Neuron (in vitro differentiated cells): ENCODE measurements at regions not wholly inside any gene's neighbourhood (a gene's known extent, or its start where the extent isn't known, plus 50 kb on each side); places are given as distances from the start of the nearest gene placed in this dataset.

ENCODE experiments used
- H2AFZ ChIP-seq: one replicate; pipeline ENCODE4 v1.6.1; 2013; ENCODE audit warnings: low read depth, mild to moderate bottlenecking, inconsistent platforms, low read length, moderate library complexity
- H3K27me3 ChIP-seq: one replicate; pipeline ENCODE4 v1.6.1; 2013; ENCODE audit warnings: low read length; ENCODE audit not compliant: insufficient read depth
- H3K36me3 ChIP-seq: one replicate; pipeline ENCODE4 v1.6.1; 2013; ENCODE audit warnings: low read length; ENCODE audit not compliant: insufficient read depth
- H3K4me1 ChIP-seq: one replicate; pipeline ENCODE4 v1.6.1; 2013; ENCODE audit warnings: low read length; ENCODE audit not compliant: insufficient read depth
- H3K4me3 ChIP-seq: 2 replicates; pipeline ENCODE4 v1.5.1; 2013; ENCODE audit warnings: mild to moderate bottlenecking, low read length, moderate library complexity
- H3K9me3 ChIP-seq: one replicate; pipeline ENCODE4 v1.6.1; 2013; ENCODE audit warnings: low read length

GRCh38 chr2:195606179-195606578 lies 50.8 kb upstream of the SLC39A10 start:
- H3K36me3 ChIP-seq: no peaks in the 10 kb centered on the region
- no peak overlapping the region for H3K4me3 ChIP-seq
- H3K9me3 ChIP-seq: no peaks in the 10 kb centered on the region
- no peak overlapping the region for H2AFZ ChIP-seq
- H3K4me1 ChIP-seq: no peaks in the 10 kb centered on the region
- no peaks in the 10 kb centered on the region for H3K27me3 ChIP-seq

- Histone ChIP-seq H3K9me3 (no peaks in the 10 kb centered on the region), H3K36me3 (no peaks in the 10 kb centered on the region), H3K27me3 (no peaks in the 10 kb centered on the region), H3K4me3 (no peak overlapping the region), H2AFZ (no peak overlapping the region), H3K4me1 (no peaks in the 10 kb centered on the region)
Observed at GRCh38 chr2:195604706-195605105, 52.3 kb upstream of the SLC39A10 start.

- Histone ChIP-seq H3K36me3 (no peaks in the 10 kb centered on the region), H3K9me3 (no peaks in the 10 kb centered on the region), H3K4me1 (no peaks in the 10 kb centered on the region)
Observed at GRCh38 chr2:195603998-195604397, 53.0 kb upstream of the SLC39A10 start.

GRCh38 chr2:195603408-195603807 lies 53.6 kb upstream of the SLC39A10 start:
- no peaks in the 10 kb centered on the region for H3K4me1 ChIP-seq
- H3K4me3 ChIP-seq: no peak overlapping the region
- H2AFZ ChIP-seq: no peak overlapping the region
- no peaks in the 10 kb centered on the region for H3K36me3 ChIP-seq
- H3K27me3 ChIP-seq: no peaks in the 10 kb centered on the region
- no peaks in the 10 kb centered on the region for H3K9me3 ChIP-seq

More at GRCh38 chr2:195603998-195604397, 53.0 kb upstream of the SLC39A10 start:
- no peak overlapping the region for H3K4me3 ChIP-seq
- H2AFZ ChIP-seq: no peak overlapping the region
- H3K27me3 ChIP-seq: no peaks in the 10 kb centered on the region

- H3K4me3 ChIP-seq: no peak overlapping the region
- H2AFZ ChIP-seq: no peak overlapping the region
- H3K27me3 ChIP-seq: no peaks in the 10 kb centered on the region
- no peaks in the 10 kb centered on the region for H3K36me3 ChIP-seq
- no peaks in the 10 kb centered on the region for H3K9me3 ChIP-seq
- H3K4me1 ChIP-seq: no peaks in the 10 kb centered on the region
Observed at GRCh38 chr2:195602687-195603086, 54.3 kb upstream of the SLC39A10 start.

- no peaks in the 10 kb centered on the region for H3K9me3 ChIP-seq
- no peaks in the 10 kb centered on the region for H3K27me3 ChIP-seq
- H3K36me3 ChIP-seq: no peaks in the 10 kb centered on the region
- H2AFZ ChIP-seq: no peak overlapping the region
- H3K4me3 ChIP-seq: no peak overlapping the region
- no peaks in the 10 kb centered on the region for H3K4me1 ChIP-seq
Observed at GRCh38 chr2:195601361-195601760, 55.7 kb upstream of the SLC39A10 start.

GRCh38 chr2:195600778-195601177 lies 56.2 kb upstream of the SLC39A10 start:
- no peaks in the 10 kb centered on the region for H3K9me3 ChIP-seq
- no peaks in the 10 kb centered on the region for H3K27me3 ChIP-seq
- no peak overlapping the region for H2AFZ ChIP-seq
- H3K4me1 ChIP-seq: no peaks in the 10 kb centered on the region
- H3K36me3 ChIP-seq: no peaks in the 10 kb centered on the region
- no peak overlapping the region for H3K4me3 ChIP-seq

GRCh38 chr2:195596840-195597239 lies 60.2 kb upstream of the SLC39A10 start:
- no peaks in the 10 kb centered on the region for H3K4me1 ChIP-seq
- H3K4me3 ChIP-seq: no peak overlapping the region
- H3K36me3 ChIP-seq: no peaks in the 10 kb centered on the region
- H2AFZ ChIP-seq: no peak overlapping the region
- no peaks in the 10 kb centered on the region for H3K9me3 ChIP-seq
- no peaks in the 10 kb centered on the region for H3K27me3 ChIP-seq

- no peaks in the 10 kb centered on the region for H3K27me3 ChIP-seq
- no peaks in the 10 kb centered on the region for H3K9me3 ChIP-seq
- no peaks in the 10 kb centered on the region for H3K36me3 ChIP-seq
- H2AFZ ChIP-seq: no peak overlapping the region
- no peak overlapping the region for H3K4me3 ChIP-seq
- no peaks in the 10 kb centered on the region for H3K4me1 ChIP-seq
Observed at GRCh38 chr2:195595825-195596224, 61.2 kb upstream of the SLC39A10 start.

- Histone ChIP-seq H3K27me3 (no peaks in the 10 kb centered on the region), H2AFZ (no peak overlapping the region), H3K36me3 (no peaks in the 10 kb centered on the region), H3K4me3 (no peak overlapping the region), H3K4me1 (no peaks in the 10 kb centered on the region), H3K9me3 (no peaks in the 10 kb centered on the region)
Observed at GRCh38 chr2:195594919-195595694, 61.9 kb upstream of the SLC39A10 start.

GRCh38 chr2:195594248-195594647 lies 62.8 kb upstream of the SLC39A10 start:
- Histone ChIP-seq H3K36me3 (no peaks in the 10 kb centered on the region), H3K27me3 (no peaks in the 10 kb centered on the region), H3K9me3 (no peaks in the 10 kb centered on the region), H2AFZ (no peak overlapping the region), H3K4me3 (no peak overlapping the region), H3K4me1 (no peaks in the 10 kb centered on the region)

GRCh38 chr2:195592105-195592504 lies 64.9 kb upstream of the SLC39A10 start:
- Histone ChIP-seq H3K4me1 (no peaks in the 10 kb centered on the region), H2AFZ (no peak overlapping the region), H3K27me3 (no peaks in the 10 kb centered on the region), H3K36me3 (no peaks in the 10 kb centered on the region), H3K4me3 (no peak overlapping the region), H3K9me3 (no peaks in the 10 kb centered on the region)

GRCh38 chr2:195590861-195591205 lies 66.2 kb upstream of the SLC39A10 start:
- Histone ChIP-seq H2AFZ (no peak overlapping the region), H3K4me3 (no peak overlapping the region), H3K4me1 (no peaks in the 10 kb centered on the region), H3K36me3 (no peaks in the 10 kb centered on the region), H3K27me3 (no peaks in the 10 kb centered on the region), H3K9me3 (no peaks in the 10 kb centered on the region)
